ENCODE measurements at regions not wholly inside any gene's neighbourhood (a gene's known extent, or its start where the extent isn't known, plus 50 kb on each side); places are given as distances from the start of the nearest gene placed in this dataset.

GRCh38 chr9:74205056-74205455, 292.1 kb upstream of the RORB start:
- Histone ChIP-seq H3K9ac (ENCODE audit: low read length) (no peak overlapping the region), H3K36me3 (ENCODE audit: insufficient read depth, low read length) (no peaks in the 10 kb centered on the region), H3K4me3 (ENCODE audit: low read depth, low read length, poor library complexity, severe bottlenecking) (no peak overlapping the region), H3K4me2 (ENCODE audit: low read length) (no peak overlapping the region), H3K27ac (ENCODE audit: low read depth, low read length, poor library complexity, severe bottlenecking) (no peak overlapping the region), H4K20me1 (ENCODE audit: insufficient read depth, low read length) (no peaks in the 10 kb centered on the region), H3K27me3 (ENCODE audit: insufficient read depth, low read length) (no peaks in the 10 kb centered on the region), H3K79me2 (ENCODE audit: insufficient read depth, low read length) (no peaks in the 10 kb centered on the region), H3F3A (ENCODE audit: insufficient read depth, low read length) (no peaks in the 10 kb centered on the region), H3K9me2 (ENCODE audit: low read depth, low read length) (no peaks in the 10 kb centered on the region), H3K9me3 (ENCODE audit: low read length) (no peaks in the 10 kb centered on the region), H3K4me1 (ENCODE audit: insufficient read depth, low read length, severe bottlenecking) (no peaks in the 10 kb centered on the region), H2AFZ (ENCODE audit: low read length) (no peak overlapping the region)
- TF ChIP-seq CTCF (IDR thresholded peaks at IDR 0.05; ENCODE audit: low read length): no peak
- TF ChIP-seq EZH2 (IDR thresholded peaks at IDR 0.05; ENCODE audit: borderline replicate concordance, low read length): no peak

- H3K79me2 ChIP-seq (ENCODE audit: insufficient read depth, low read length): no peaks in the 10 kb centered on the region
- H3F3A ChIP-seq (ENCODE audit: insufficient read depth, low read length): no peaks in the 10 kb centered on the region
- H3K27me3 ChIP-seq (ENCODE audit: insufficient read depth, low read length): no peaks in the 10 kb centered on the region
- H3K27ac ChIP-seq (ENCODE audit: low read depth, low read length, poor library complexity, severe bottlenecking): peak overlapping the region; percentile 52
- H3K4me3 ChIP-seq (ENCODE audit: low read depth, low read length, poor library complexity, severe bottlenecking): no peak overlapping the region
- no peak overlapping the region for H3K4me2 ChIP-seq (ENCODE audit: low read length)
- peaks cover 21% of the 10 kb centered on the region for H3K4me1 ChIP-seq (ENCODE audit: insufficient read depth, low read length, severe bottlenecking)
- no peaks in the 10 kb centered on the region for H3K36me3 ChIP-seq (ENCODE audit: insufficient read depth, low read length)
- TF ChIP-seq CTCF (IDR thresholded peaks at IDR 0.05; ENCODE audit: low read length): no peak
- no peak for TF ChIP-seq EZH2 (IDR thresholded peaks at IDR 0.05; ENCODE audit: borderline replicate concordance, low read length)
- no peaks in the 10 kb centered on the region for H4K20me1 ChIP-seq (ENCODE audit: insufficient read depth, low read length)
- no peak overlapping the region for H3K9ac ChIP-seq (ENCODE audit: low read length)
- H3K9me3 ChIP-seq (ENCODE audit: low read length): no peaks in the 10 kb centered on the region
- H2AFZ ChIP-seq (ENCODE audit: low read length): no peak overlapping the region
- no peaks in the 10 kb centered on the region for H3K9me2 ChIP-seq (ENCODE audit: low read depth, low read length)
Measured at GRCh38 chr9:74218385-74219063, 278.6 kb upstream of the RORB start.

GRCh38 chr9:74220327-74220726, 276.8 kb upstream of the RORB start:
- H3K27ac ChIP-seq (ENCODE audit: low read depth, low read length, poor library complexity, severe bottlenecking): no peak overlapping the region
- no peaks in the 10 kb centered on the region for H3K9me2 ChIP-seq (ENCODE audit: low read depth, low read length)
- H3K36me3 ChIP-seq (ENCODE audit: insufficient read depth, low read length): no peaks in the 10 kb centered on the region
- peaks cover 21% of the 10 kb centered on the region for H3K4me1 ChIP-seq (ENCODE audit: insufficient read depth, low read length, severe bottlenecking)
- no peaks in the 10 kb centered on the region for H4K20me1 ChIP-seq (ENCODE audit: insufficient read depth, low read length)
- TF ChIP-seq EZH2 (IDR thresholded peaks at IDR 0.05; ENCODE audit: borderline replicate concordance, low read length) (no peak), CTCF (IDR thresholded peaks at IDR 0.05; ENCODE audit: low read length) (no peak)
- no peaks in the 10 kb centered on the region for H3K27me3 ChIP-seq (ENCODE audit: insufficient read depth, low read length)
- no peak overlapping the region for H3K4me3 ChIP-seq (ENCODE audit: low read depth, low read length, poor library complexity, severe bottlenecking)
- no peaks in the 10 kb centered on the region for H3K79me2 ChIP-seq (ENCODE audit: insufficient read depth, low read length)
- no peaks in the 10 kb centered on the region for H3K9me3 ChIP-seq (ENCODE audit: low read length)
- H3K4me2 ChIP-seq (ENCODE audit: low read length): no peak overlapping the region
- no peak overlapping the region for H3K9ac ChIP-seq (ENCODE audit: low read length)
- H2AFZ ChIP-seq (ENCODE audit: low read length): no peak overlapping the region
- H3F3A ChIP-seq (ENCODE audit: insufficient read depth, low read length): no peaks in the 10 kb centered on the region
